ENCODE measurements at regions not wholly inside any gene's neighbourhood (a gene's known extent, or its start where the extent isn't known, plus 50 kb on each side); places are given as distances from the start of the nearest gene placed in this dataset.
A peak's percentile ranks its signal among the peaks of the same experiment; 100 is the strongest.

DNA sequence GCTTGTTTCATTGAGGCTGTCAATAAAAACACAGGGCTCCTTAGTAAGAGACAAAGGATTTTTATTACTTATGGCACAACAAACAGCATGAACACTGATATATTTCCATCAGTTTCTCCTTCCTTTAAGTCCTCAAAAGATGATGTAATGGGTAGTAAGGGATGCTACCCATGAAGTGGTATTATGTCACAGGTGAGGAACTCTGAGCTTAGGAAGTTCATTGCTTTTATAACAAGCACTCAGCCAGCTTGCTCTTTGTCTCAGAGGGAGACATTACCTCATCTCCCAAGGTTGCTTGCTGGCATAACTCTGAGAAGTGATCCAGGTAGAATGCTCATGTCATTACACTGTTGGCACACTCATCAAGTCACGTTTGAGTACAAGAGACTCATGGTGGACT lies 287.0 kb upstream of the OR4E1 start:
- peaks cover 0 to 9% (median 0%) of the 10 kb centered on the region in 11 donors for H3K9me3 ChIP-seq
- no peak overlapping the region for H3K27ac ChIP-seq
- DNase-seq (no peak), ATAC-seq (no peak)
- H3K36me3 ChIP-seq: no peaks in the 10 kb centered on the region
- no peak overlapping the region for H3K4me3 ChIP-seq
- intact Hi-C loops (cut with DNase I): no loop called here
- no peaks in the 10 kb centered on the region for H3K4me1 ChIP-seq
- peaks cover 0 to 11% (median 0%) of the 10 kb centered on the region in 7 donors for H3K27me3 ChIP-seq
- 53 to 56% methylated on average over 1 of the region's 1 CpG for WGBS, 2 donors
- TF ChIP-seq, protein P1, sequence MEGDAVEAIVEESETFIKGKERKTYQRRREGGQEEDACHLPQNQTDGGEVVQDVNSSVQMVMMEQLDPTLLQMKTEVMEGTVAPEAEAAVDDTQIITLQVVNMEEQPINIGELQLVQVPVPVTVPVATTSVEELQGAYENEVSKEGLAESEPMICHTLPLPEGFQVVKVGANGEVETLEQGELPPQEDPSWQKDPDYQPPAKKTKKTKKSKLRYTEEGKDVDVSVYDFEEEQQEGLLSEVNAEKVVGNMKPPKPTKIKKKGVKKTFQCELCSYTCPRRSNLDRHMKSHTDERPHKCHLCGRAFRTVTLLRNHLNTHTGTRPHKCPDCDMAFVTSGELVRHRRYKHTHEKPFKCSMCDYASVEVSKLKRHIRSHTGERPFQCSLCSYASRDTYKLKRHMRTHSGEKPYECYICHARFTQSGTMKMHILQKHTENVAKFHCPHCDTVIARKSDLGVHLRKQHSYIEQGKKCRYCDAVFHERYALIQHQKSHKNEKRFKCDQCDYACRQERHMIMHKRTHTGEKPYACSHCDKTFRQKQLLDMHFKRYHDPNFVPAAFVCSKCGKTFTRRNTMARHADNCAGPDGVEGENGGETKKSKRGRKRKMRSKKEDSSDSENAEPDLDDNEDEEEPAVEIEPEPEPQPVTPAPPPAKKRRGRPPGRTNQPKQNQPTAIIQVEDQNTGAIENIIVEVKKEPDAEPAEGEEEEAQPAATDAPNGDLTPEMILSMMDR (IDR thresholded peaks at IDR 0.05): no peak

DNA sequence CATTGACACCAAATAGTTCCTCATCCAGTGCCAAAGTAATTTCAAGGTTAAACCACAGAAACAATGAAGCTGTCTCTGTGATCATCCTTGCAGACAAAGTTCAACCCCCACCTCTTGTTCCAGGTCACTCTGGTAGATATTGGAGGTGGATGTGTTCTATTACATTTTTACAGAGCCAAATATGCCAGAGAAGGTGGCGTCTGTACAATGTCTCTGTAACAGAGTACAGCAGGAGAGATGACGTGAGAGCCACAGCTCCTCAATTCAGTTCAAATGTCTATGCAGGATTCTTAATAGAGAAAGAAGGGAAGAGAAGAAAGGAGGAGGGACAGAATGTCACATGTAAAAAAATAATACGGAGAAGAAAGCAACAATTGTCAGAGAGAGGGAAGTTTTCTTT lies 268.3 kb upstream of the OR4E1 start:
- H3K27me3 ChIP-seq: no peaks in the 10 kb centered on the region
- 59 to 66% methylated on average over 3 of the region's 3 CpGs for WGBS, 2 donors
- no peak overlapping the region for H3K27ac ChIP-seq
- TF ChIP-seq, protein P1 (IDR thresholded peaks at IDR 0.05): no peak
- intact Hi-C loops (cut with DNase I): no loop called here
- no peaks in the 10 kb centered on the region for H3K36me3 ChIP-seq
- no peak overlapping the region for H3K4me3 ChIP-seq
- H3K4me1 ChIP-seq: no peaks in the 10 kb centered on the region
- H3K9me3 ChIP-seq: no peaks in the 10 kb centered on the region
- no peak for DNase-seq
- no peak for ATAC-seq

DNA sequence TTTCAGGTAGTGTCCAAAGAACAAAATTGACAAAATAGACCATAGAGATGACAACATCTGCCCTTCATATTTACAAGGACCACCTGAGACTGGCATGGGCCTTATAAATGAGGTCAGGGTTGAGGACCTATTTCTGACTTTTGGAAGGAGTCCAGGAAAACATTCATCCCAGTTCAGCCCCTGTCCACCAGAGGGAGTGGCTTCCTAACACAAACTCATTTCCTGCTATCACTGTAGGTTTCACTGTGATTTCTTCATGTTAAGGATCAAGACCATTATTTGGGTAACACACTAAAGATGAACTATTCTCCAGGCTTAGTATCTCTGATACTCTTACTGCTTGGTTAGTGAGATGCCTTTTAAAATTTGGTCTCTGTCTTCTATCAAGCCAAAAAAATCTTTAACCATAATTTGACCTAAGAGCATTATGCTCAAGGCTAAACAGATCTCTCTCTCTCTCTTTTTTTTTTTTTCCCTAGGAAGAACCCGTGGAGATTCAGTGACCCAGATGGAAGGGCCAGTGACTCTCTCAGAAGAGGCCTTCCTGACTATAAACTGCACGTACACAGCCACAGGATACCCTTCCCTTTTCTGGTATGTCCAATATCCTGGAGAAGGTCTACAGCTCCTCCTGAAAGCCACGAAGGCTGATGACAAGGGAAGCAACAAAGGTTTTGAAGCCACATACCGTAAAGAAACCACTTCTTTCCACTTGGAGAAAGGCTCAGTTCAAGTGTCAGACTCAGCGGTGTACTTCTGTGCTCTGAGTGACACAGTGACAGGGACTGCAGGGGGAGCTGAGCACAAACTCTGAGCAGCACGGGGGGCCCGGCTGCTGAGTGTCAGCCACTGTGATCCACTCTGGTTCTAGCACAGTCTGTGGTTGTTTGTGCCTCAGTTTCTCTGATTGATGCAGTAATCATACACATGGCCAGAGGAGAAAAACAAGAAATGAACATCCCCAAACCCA lies 267.6 kb upstream of the OR4E1 start:
- intact Hi-C loops (cut with DNase I): no loop called here
- TF ChIP-seq, protein P1 (IDR thresholded peaks at IDR 0.05): peak in 5 of 9 donors; percentile 27 to 51 (median 35)
- Histone ChIP-seq H3K36me3 (no peaks in the 10 kb centered on the region), H3K27me3 (no peaks in the 10 kb centered on the region), H3K9me3 (no peaks in the 10 kb centered on the region), H3K4me1 (no peaks in the 10 kb centered on the region), H3K27ac (no peak overlapping the region), H3K4me3 (no peak overlapping the region)
- ATAC-seq: no peak
- DNase-seq: no peak
- 39 to 42% methylated on average over 7 of the region's 7 CpGs for WGBS, 2 donors

DNA sequence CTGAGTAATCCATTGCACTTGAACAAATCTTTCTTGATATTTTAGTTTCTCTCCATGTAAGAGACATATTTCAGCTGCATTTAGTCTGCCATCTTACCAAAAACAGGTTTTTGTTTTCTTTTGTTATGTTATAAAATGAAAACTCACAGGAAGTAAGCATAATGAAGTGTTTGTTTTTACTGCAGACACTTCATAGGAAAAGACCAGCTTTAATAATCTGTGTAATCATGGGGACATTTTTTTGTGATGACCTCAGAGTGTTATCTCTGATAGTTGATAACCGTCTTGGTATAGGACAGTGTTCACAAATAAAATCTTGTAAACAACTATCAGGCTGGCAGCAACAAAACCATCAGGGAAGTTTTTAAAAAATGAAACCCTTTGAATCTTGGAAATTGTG lies 266.2 kb upstream of the OR4E1 start:
- Histone ChIP-seq H3K36me3 (no peaks in the 10 kb centered on the region), H3K4me1 (no peaks in the 10 kb centered on the region), H3K9me3 (no peaks in the 10 kb centered on the region), H3K27ac (no peak overlapping the region), H3K27me3 (no peaks in the 10 kb centered on the region), H3K4me3 (no peak overlapping the region)
- TF ChIP-seq, protein P1 (IDR thresholded peaks at IDR 0.05): no peak
- no peak for ATAC-seq
- WGBS, 2 donors: 54 to 62% methylated on average over 1 of the region's 1 CpG
- intact Hi-C loops (cut with DNase I): no loop called here
- no peak for DNase-seq
